Ureter (tissue), 1 donor: ENCODE measurements at regions not wholly inside any gene's neighbourhood (a gene's known extent, or its start where the extent isn't known, plus 50 kb on each side); places are given as distances from the start of the nearest gene placed in this dataset.
"Not testable (repeated sequence)": the region's sequence is repeated elsewhere in the genome, so short reads cannot be mapped to it uniquely, and the experiment has no call there.

Experiments used
- DNase-seq: peaks from one replicate; pipeline ENCODE4 v3.0.0-alpha.2; 2020; ENCODE audit warnings: low spot score
- donor health status: DM: yes; HTN: yes; CAD: no.

DNA sequence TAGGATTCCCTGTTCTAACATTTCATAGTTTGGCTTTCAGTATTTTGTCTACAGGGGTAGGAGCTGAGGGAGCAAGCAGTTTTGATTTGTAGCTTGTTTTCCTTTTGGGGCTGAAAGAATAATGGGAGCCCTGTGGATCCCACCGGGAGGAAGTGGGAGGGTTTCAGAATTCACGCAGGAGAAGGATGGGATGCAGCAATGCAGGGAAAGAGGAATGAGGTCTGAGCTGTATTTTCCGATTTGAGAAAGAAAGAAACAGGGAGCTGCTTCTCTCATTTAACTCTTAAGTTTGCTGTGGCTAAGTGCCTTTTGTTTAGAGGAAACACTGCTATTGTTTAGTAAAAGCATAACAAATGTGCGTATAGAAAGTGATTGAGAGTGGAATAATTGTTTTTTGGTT lies 141.0 kb downstream of the ADCYAP1 start:
- DNase-seq, result no peak

DNA sequence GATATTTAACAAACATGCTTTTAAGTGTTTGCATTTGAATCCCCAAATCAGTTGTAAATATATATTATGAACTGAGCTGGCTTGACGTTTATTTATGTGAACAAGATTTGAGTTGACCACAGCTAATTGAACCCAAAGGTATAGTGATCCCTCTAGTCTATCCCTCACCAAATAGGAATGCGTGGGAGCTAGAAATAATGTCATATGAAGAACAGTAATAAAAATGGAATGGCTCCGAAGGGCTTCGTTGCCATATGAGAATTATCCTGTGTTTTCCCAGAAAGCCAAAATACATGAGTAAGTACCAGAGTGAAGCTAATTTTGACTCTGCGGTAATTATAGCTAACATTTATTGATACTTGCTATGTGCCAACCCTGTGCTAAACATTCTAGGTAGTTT lies 142.7 kb downstream of the ADCYAP1 start:
- no peak for DNase-seq

DNA sequence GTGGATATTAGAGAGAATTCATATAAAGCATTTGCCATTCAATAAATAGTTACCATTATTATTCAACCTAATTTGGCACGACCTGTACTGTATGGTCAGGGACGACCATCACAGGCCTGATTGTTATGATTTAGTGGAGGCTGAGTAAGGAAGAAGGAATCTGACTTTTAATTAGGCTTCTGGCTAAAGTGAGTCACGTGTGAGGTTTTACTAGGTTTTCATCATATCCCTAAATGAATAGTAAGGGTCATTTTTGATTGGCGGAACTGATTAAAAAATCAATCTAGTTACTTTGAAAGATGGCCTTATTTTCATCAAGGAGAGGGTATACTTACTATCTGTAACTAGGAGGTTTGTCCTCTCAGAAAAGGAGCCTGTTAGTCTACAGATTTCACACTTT lies 143.4 kb downstream of the ADCYAP1 start:
- no peak for DNase-seq

DNA sequence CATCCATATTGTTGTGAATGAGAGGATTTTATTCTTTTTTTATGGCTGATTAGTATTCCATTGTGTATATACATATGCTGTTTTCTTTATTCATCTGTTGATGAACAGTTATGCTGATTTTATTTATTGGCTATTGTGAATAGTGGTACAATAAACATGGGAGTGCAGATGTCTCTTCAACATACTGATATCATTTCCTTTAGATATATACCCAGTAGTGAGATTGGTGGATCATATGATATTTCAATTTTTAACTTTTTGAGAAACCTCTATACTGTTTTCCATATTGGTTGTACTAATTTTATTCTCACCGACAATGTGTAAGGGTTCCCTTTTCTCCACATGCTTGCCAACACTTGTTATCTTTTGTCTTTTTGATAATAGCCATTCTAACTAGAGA lies 144.5 kb downstream of the ADCYAP1 start:
- DNase-seq, result no peak

DNA sequence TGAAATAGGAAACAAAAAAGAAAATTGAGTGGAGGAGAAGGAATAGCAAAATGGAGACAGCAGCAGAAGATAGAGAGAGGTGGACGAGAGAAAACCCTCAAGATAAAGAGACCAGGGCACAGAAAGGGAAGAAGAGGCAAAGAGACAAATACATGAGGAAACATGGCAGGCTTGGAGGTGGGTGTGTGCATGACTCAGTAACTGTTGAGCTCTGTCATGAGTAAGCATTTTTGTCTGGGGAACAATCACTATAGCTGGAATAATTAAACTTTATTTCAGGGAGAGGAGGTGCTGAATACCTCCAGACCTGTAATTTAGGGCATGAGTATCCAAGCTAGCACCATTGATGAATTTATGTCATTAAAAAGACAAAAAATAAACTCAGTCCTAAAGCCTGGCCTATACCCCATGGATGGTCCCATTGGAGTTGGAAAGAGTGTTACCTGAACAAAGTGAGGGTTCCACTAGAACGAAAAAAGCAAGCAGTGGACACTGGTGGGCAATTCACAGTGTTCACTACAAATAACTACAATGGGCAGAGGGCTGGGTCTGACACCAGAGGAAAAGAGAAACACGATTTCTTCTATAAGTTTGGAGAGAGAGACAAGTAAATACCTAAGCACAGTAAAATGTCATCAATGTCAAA lies 145.5 kb downstream of the ADCYAP1 start:
- no peak for DNase-seq

DNA sequence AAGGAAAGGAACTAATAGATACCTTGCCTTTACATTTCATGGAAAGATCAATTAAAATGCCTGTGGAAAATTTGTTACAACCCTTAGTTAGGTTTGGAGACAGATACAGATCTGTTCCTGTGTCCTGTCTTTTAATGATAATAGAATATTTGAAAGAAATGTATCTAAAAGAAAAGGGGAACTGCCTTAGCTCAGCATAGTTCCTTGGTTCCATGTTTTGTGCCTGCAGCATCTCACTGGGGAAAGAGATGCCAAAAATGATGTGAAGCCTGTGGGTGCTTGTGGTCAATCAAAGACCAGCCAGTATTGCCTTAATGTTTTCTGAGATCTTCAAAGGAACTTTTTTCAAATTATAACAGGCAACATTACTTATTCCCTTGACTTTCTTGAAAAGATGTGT lies 147.6 kb downstream of the ADCYAP1 start:
- no peak for DNase-seq

DNA sequence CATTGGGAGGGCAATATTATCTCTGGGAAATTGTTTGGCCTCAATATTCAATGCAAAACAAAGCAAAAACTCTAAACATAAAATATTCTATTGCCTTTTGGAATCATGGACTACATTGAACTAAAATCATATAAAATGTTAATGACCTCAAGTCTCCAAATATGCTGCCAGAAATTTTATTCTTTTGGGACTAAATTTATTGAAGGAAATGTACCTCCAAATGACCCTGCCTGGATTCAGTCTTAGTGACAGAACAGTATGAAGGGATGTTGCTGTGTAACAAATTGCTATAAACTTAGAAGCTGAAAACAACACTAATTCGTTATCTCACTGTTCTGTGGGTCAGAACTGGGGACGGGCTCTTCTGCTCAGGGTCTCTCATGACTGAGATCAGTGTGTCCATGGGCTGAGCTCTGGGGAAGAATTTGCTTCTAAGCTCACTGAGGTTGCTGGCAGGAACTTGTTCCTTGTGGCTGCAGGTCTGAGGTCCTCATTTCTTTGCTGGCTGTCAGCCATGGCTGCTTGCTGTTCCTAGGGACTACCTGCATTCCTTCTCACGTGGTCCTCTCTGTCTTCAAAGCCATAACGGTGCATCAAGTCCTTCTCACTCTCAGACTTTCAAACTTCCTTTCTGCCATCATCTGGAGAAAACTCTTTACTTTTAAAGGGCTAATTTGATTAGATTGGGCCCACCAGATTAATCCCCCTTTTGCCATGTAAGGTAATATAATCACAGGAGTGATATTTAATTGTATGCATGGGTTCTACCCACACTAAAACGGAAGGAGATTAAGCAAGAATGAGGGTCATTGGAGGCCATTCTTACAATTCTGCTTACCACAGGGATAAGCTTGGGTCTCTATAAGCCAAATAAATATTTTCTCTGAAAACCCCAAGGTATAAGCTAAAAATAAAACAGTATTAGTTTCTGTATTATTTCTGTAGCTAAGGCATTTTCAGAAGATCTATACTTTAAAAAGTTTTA lies 149.0 kb downstream of the ADCYAP1 start:
- DNase-seq, result no peak

DNA sequence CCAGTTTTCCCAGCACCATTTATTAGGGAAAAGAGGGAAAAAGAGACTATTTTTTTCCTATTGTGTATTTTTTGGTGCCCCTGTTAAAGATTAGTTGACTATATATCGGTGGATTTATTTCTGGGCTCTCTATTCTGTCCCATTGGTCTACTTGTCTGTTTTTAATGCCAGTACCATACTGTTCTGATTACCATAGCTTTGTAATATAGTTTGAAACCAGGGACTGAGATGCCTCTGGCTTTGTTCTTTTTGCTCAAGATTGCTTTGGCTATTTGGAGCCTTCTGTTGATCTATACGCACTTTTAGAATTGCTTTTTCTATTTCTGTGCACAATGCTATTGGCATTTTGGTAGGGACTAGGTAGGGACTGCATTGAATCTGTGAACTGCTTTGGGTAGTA lies 151.7 kb downstream of the ADCYAP1 start:
- DNase-seq, result no peak

DNA sequence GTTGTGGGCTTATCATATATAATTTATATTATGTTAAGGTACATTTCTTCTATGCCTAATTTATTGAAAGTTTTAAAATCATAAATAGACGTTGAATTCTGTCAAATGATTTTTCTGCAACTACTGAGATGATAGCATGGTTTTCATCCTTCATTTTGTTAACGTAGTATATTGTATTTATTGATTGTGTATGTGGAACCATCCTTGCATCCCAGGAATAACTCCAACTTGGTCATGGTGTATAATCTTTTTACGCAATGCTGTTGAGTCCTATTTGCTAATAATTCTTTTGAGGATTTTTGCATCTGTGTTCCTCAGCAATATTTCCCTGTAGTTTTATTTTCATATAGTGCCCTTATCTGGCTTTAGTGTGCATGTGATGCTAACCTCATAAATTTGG lies 152.7 kb downstream of the ADCYAP1 start:
- no peak for DNase-seq

DNA sequence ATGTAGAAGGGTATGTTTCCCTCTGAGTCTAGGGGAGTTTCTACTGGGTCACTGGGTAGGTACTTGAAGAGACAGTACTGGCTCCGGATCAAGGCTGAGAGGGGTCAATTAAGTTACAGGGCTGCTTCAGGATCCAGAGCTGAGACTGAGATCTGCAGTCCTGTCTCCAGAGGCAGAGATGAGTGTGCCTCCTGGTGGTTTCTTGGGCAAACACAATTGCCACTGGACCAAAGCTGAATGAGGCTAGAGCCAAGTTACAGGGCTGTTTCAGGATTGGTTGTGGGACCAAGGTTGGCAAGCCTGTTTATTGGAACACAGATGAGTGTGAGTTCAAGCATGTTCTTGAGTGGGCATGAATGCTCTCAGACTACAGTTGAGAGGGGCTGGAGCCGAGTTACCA lies 157.9 kb downstream of the ADCYAP1 start:
- no peak for DNase-seq

DNA sequence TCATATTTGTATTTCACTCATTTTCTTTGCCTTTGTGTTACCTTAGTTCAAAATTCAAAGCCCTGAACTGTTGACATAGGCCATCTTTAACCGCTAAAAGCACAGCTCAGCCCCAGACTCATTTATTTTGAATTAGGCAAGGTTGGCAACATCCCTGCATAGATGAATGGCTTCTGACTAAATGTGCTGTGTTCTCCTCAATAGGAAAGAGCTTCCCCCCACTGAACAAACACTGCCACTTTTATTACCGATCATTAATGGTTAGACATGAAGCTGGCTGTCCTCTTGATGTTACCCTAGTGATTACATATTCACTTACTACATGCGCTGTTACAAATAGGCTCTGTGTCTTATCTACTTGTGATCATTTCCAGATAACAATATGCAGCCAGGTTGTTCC lies 170.7 kb downstream of the ADCYAP1 start:
- DNase-seq, result no peak

DNA sequence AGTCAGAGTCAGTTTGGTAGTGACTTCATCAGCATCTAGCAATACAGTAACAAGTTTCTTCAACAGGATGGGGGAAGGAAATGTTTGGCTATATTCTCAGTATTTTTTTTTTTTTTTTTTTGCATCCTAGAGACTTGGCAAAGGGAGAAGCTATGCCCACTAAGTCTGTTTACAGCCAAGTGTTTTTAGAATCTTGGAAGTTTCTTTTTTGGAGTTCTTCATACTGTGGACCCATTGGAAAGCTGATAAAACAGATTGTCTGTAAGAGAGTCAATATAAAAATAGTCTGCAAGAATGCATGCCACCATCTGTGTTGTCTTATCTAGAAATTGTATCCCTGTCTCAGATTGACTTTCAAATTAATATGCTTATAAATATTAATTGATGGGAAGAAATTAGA lies 171.2 kb downstream of the ADCYAP1 start:
- no peak for DNase-seq

DNA sequence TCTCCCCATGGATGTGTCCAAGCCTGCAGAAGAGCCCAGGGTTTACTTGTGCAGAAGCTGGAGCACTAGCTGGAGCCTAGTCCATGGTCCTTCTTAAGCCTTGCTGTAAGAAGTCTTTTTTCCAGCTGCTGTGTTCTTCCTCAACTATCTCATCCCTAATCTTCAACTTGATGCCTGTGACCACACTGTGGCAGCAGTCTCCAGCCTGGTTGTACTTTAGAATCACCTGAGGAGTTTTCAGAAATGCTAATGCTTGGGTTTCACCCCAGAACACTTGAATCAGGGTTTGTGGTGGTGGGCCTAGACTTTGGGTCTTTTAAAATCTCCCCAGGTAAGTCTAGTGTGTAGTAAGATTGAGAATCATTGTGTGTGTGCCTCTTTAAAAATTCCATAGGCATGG lies 173.6 kb downstream of the ADCYAP1 start:
- DNase-seq, result no peak

DNA sequence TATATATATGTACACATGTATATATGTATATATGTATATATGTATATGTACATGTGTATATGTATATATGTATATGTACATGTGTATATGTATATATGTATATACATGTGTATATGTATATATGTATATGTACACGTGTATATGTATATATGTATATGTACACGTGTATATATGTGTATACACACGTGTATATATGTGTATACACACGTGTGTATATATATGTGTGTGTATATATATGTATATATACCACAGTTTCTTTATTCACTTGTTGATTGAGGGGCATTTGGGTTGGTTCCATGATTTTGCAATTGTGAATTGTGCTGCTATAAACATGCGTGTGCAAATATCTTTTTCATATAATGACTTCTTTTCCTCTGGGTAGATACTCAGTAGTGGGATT lies 179.0 kb downstream of the ADCYAP1 start:
- DNase-seq, result not testable (repeated sequence)

DNA sequence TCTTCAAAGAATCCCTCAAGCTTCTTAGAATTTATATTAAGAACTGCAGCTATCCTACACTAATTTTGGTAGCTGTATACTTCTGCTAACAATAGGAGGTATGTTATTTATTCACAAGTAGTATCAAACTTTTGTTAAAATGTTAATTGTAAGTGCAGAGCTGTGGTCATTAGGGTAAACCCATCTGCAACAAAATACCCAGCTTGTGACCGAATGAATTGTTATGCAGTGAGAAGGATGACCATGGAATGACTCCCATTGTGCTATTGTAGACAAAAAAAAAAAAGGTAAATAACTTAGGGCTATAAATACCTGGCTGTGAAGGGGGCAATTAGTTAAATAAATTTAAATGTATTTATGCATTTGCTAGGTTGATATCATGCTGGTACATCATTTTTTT lies 186.1 kb downstream of the ADCYAP1 start:
- no peak for DNase-seq

DNA sequence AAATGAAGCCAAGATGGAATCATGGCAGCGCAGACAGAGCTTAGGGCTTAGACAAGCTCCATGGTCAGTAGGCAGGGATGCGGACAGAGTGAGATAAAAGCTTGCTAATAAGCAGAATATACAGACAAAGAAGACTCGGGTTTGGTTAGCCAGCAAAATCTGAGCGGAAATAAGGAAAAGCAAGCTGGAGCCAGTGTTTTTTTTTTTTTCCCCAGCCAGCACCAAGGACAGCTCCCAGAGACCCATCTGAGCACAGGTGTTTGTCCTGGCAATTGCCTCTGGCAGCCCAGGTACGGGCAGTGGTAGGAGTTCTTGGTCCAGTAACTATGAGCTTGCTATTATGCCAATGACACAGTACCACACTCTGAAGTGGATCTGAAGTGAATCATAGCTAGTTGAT lies 187.6 kb downstream of the ADCYAP1 start:
- no peak for DNase-seq

DNA sequence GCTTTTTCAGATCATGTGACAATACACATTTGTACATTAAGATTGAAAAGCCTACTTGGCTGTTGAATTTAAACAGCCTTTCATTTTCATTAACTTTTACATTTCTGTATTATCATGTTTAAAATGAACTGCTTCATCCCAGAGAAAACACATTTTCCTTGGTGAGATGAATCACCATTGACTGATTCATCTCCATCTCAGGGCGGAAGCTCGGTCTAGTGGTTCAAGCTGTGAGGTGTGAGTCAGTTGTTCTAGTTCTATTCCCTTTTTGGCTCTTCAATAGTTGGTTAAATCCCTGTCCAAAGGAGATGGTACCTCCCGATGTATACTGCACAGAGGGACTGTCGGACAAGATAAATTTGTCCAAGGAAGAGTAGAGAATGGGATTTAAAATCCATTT lies 189.7 kb downstream of the ADCYAP1 start:
- no peak for DNase-seq

DNA sequence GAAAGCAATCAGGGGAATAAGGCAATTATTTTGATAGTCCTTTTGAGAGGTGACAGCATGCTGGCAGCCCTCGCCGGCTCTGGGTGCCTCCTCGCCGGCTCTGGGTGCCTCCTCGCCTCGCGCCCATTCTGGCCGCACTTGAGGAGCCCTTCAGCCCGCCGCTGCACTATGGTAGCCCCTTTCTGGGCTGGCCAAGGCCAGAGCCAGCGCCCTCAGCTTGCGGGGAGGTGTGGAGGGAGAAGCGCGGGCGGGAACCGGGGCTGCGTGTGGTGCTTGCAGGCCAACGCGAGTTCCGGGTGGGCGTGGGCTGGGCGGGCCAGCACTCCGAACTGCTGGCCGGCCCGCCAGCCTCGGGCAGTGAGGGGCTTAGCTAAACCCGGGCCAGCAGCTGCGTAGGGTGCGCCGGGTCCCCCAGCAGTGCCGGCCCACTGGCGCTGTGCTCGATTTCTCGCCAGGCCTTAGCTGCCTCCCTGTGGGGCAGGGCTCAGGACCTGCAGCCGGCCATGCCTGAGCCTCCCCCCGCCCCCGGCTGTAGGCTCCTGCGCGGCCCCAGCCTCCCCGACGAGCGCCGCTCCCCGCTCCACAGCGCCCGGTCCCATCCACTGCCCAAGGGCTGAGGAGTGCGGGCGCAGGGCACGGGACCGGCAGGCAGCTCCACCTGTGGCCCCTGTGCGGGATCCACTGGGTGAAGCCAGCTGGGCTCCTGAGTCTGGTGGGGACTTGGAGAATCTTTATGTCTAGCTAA lies 193.5 kb downstream of the ADCYAP1 start:
- not testable (repeated sequence) for DNase-seq

DNA sequence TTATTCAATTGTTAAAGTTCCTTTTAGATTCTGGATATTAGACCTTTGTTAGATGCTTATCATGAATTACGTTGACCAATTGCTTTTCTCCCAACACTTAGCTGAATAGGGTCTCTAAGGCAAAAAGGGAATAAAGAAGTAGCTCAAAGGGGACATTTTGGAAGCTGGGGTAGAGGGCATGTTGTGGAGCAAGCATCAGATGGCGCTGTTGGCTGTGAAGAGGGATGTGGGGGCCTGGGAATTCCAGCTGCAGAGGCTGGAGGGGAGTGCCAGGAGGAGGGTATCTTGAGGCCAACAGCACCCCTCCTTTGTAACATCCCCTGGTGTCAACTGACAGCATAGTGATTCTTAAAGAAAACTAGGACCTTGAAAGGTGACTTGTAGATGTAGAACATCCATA lies 198.2 kb downstream of the ADCYAP1 start:
- DNase-seq, result no peak

DNA sequence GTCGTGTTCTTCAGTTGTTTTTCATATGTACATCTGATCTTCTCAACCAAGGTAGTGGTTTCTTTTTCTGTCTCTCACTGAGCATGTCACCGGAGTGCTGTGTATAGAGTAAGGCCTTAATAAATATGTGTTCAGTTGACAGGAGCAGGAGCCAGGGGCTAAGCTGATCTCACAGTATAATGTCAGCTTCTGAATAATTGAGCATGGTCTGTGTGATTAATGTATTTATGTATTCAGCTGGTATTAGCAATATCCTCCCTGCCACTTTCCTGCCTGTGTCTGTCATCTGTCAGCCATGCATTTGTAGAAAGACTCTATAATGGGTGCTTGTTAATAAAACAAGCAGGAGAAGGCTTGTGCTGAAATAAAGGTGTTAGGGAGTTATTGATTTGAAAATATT lies 198.9 kb downstream of the ADCYAP1 start:
- no peak for DNase-seq

DNA sequence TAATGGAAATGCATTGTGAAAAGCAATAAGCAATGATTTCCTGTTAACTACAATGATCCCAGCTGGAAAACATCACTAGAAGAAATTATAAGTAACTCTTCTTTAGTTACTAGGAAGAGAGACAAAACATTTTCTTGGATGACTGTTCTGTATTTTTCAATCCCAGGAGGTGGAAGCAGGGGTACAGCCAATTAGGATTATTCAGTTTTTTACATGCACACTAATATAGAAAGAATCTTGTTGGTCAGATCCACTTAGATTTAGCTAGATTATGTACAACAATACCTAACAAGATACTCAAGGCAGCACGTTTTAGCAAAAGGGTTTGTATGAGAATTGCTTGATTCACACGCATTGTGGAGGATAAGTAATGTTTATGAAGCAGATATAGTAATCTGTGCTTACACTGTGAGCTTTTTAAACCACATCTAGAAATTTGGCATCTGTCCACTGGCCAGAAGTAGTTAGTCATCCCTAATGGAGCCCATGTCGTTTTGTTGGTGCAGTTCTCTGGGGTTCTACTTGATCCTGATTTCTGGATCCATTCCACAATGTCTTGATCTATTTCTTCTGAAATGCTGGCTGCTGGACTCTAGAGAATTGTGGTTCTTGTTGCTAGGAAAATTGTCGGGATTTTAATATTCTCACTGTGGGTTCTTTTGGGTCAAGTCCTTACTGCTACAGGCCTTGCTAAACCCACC lies 199.7 kb downstream of the ADCYAP1 start:
- no peak for DNase-seq

DNA sequence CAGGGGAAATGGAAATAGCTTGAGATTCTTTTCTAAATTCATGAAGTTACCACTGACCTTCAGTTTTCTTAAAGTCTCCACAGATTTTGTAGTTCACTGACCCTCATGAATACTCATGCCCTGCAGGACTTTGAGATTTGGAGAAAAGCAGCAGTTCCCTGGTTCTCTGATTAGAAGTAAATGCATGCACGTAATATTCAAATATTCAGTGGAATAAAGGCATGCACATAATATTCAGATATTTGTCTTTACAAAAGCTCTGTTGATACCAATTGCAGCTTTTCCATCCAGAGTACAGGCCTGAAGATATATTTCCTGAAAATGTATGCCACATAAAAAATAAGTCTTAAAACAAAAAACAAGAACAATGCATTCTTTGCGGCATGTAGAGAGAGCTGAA lies 219.8 kb downstream of the ADCYAP1 start:
- DNase-seq, result no peak
